ENCODE measurements at regions not wholly inside any gene's neighbourhood (a gene's known extent, or its start where the extent isn't known, plus 50 kb on each side); places are given as distances from the start of the nearest gene placed in this dataset.

DNA sequence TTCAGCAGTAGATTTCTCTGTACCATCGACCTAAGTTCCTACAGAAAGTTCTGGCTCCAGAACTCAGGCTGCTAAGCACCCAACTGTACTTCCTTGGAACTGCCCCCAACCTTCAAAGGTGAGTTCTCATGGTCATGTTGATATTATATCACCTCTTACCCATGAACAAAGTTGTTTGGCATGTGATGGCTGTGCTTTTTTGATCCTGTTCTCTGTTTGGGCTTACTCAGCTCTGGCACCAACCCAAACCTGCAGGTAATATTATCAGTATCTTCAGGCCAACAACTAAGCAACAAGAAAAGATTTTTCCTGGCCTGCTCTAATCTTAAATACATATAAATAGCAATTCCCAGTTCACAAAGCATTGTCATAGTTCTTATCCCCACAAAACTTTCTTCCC is 318.7 kb upstream of the LMCD1 start:
- H3K79me1 ChIP-seq (ENCODE audit: low read length) = no peaks in the 10 kb centered on the region
- no peak overlapping the region for H4K12ac ChIP-seq (ENCODE audit: low read depth, low read length)
- H4K8ac ChIP-seq (ENCODE audit: low read depth, low read length) = no peak overlapping the region
- no peak overlapping the region for H2BK5ac ChIP-seq (ENCODE audit: low read depth, low read length, poor library complexity)
- no peak overlapping the region for H2AK5ac ChIP-seq (ENCODE audit: low read length)
- no peak overlapping the region for H3K27ac ChIP-seq (ENCODE audit: low read depth, low read length)
- H3K4me2 ChIP-seq (ENCODE audit: low read length) = no peak overlapping the region
- no peak overlapping the region for H3K18ac ChIP-seq (ENCODE audit: low read length)
- no peak overlapping the region for H2AFZ ChIP-seq (ENCODE audit: insufficient read depth, low read length, poor library complexity)
- no peak overlapping the region for H3K9ac ChIP-seq (ENCODE audit: low read length)
- no CpG with 5 or more reads among the region's 1 CpG for WGBS (ENCODE audit: extremely low coverage, insufficient coverage, insufficient read length)
- no peak overlapping the region for H3K14ac ChIP-seq (ENCODE audit: low read length)
- no peaks in the 10 kb centered on the region for H3K79me2 ChIP-seq (ENCODE audit: control insufficient read depth, insufficient read depth, low read length, poor library complexity)
- no peaks in the 10 kb centered on the region for H3K9me3 ChIP-seq (ENCODE audit: insufficient read depth, low read depth, low read length)
- no peak overlapping the region for H4K91ac ChIP-seq (ENCODE audit: low read depth, low read length)
- H3K4ac ChIP-seq (ENCODE audit: low read depth, low read length) = no peak overlapping the region
- no peak overlapping the region for H3K23ac ChIP-seq (ENCODE audit: low read length)
- H3K4me3 ChIP-seq (ENCODE audit: low read depth, low read length) = no peak overlapping the region
- H3K4me1 ChIP-seq (ENCODE audit: control insufficient read depth in 1 of 2, insufficient read depth in 2 of 2, low read length in 2 of 2) = peaks cover 0 to 3% of the 10 kb centered on the region in 2 experiments
- H2BK120ac ChIP-seq (ENCODE audit: insufficient read depth, low read length, poor library complexity) = no peak overlapping the region
- H2BK12ac ChIP-seq (ENCODE audit: low read length) = no peak overlapping the region
- H3K27me3 ChIP-seq (ENCODE audit: insufficient read depth, low read length) = no peaks in the 10 kb centered on the region
- no peaks in the 10 kb centered on the region for H3K36me3 ChIP-seq (ENCODE audit: control insufficient read depth in 1 of 2, insufficient read depth in 2 of 2, low read length in 2 of 2)
- DNase-seq = no peak

DNA sequence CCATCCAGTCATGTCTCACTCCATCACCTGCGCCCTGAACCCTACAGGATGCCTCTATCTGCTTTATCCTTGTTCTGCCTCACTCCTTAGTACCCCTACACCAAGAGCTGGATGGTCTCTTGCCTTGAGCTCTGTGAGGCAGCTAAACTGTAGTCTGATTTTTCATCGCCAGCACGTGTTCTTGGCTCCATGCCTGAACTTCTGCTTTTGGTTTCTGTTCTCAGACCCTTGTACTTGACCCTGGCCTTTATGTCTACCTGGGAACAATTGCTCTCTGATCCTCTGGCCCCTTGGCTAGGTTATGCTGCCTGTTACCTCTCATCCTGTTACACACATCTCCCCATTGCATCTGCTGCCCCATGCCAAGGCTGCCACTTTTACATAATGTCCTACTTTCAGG is 318.0 kb upstream of the LMCD1 start:
- Histone ChIP-seq H3K9me3 (ENCODE audit: insufficient read depth, low read depth, low read length) (no peaks in the 10 kb centered on the region), H4K8ac (ENCODE audit: low read depth, low read length) (no peak overlapping the region), H3K79me2 (ENCODE audit: control insufficient read depth, insufficient read depth, low read length, poor library complexity) (no peaks in the 10 kb centered on the region), H2BK120ac (ENCODE audit: insufficient read depth, low read length, poor library complexity) (no peak overlapping the region), H3K36me3 (ENCODE audit: control insufficient read depth in 1 of 2, insufficient read depth in 2 of 2, low read length in 2 of 2) (no peaks in the 10 kb centered on the region), H4K12ac (ENCODE audit: low read depth, low read length) (no peak overlapping the region), H2AK5ac (ENCODE audit: low read length) (no peak overlapping the region), H3K4me3 (ENCODE audit: low read depth, low read length) (no peak overlapping the region), H3K14ac (ENCODE audit: low read length) (no peak overlapping the region), H3K4me1 (ENCODE audit: control insufficient read depth in 1 of 2, insufficient read depth in 2 of 2, low read length in 2 of 2) (peaks cover 0 to 3% of the 10 kb centered on the region in 2 experiments), H2BK5ac (ENCODE audit: low read depth, low read length, poor library complexity) (no peak overlapping the region), H3K18ac (ENCODE audit: low read length) (no peak overlapping the region), H3K79me1 (ENCODE audit: low read length) (no peaks in the 10 kb centered on the region), H2AFZ (ENCODE audit: insufficient read depth, low read length, poor library complexity) (no peak overlapping the region), H3K23ac (ENCODE audit: low read length) (no peak overlapping the region), H3K27me3 (ENCODE audit: insufficient read depth, low read length) (no peaks in the 10 kb centered on the region), H3K4ac (ENCODE audit: low read depth, low read length) (no peak overlapping the region), H3K27ac (ENCODE audit: low read depth, low read length) (no peak overlapping the region), H2BK12ac (ENCODE audit: low read length) (no peak overlapping the region), H3K4me2 (ENCODE audit: low read length) (no peak overlapping the region), H4K91ac (ENCODE audit: low read depth, low read length) (no peak overlapping the region), H3K9ac (ENCODE audit: low read length) (no peak overlapping the region)
- no CpG with 5 or more reads among the region's 3 CpGs for WGBS (ENCODE audit: extremely low coverage, insufficient coverage, insufficient read length)
- no peak for DNase-seq

DNA sequence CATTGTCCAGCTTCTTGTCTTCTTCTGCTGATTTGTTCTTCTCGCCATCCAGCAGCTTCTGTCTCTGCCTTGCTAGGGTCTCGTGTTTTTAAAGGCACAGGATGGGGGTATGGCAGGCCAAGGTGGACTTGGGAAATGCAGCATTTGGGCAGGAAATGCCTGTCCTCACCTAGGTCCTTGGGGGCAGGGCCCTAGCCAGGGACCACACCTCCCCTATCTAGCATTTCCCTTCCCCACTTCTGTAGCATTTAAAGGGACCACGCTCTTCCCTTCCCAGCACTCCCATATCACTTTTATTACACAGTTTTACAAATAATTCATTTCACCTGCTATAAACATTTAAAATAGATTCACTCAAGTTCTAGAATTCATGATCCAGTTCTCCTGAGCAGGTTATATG is 315.4 kb upstream of the LMCD1 start:
- Histone ChIP-seq H4K12ac (ENCODE audit: low read depth, low read length) (no peak overlapping the region), H2BK5ac (ENCODE audit: low read depth, low read length, poor library complexity) (no peak overlapping the region), H2BK12ac (ENCODE audit: low read length) (no peak overlapping the region), H2AK5ac (ENCODE audit: low read length) (no peak overlapping the region), H3K4me1 (ENCODE audit: control insufficient read depth in 1 of 2, insufficient read depth in 2 of 2, low read length in 2 of 2) (peaks cover 0 to 3% of the 10 kb centered on the region in 2 experiments), H3K4me3 (ENCODE audit: low read depth, low read length) (no peak overlapping the region), H3K36me3 (ENCODE audit: control insufficient read depth in 1 of 2, insufficient read depth in 2 of 2, low read length in 2 of 2) (no peaks in the 10 kb centered on the region), H3K9ac (ENCODE audit: low read length) (no peak overlapping the region), H2AFZ (ENCODE audit: insufficient read depth, low read length, poor library complexity) (no peak overlapping the region), H3K27me3 (ENCODE audit: insufficient read depth, low read length) (no peaks in the 10 kb centered on the region), H2BK120ac (ENCODE audit: insufficient read depth, low read length, poor library complexity) (no peak overlapping the region), H3K27ac (ENCODE audit: low read depth, low read length) (no peak overlapping the region), H4K8ac (ENCODE audit: low read depth, low read length) (no peak overlapping the region), H4K91ac (ENCODE audit: low read depth, low read length) (no peak overlapping the region), H3K79me2 (ENCODE audit: control insufficient read depth, insufficient read depth, low read length, poor library complexity) (no peaks in the 10 kb centered on the region), H3K4ac (ENCODE audit: low read depth, low read length) (no peak overlapping the region), H3K18ac (ENCODE audit: low read length) (no peak overlapping the region), H3K79me1 (ENCODE audit: low read length) (no peaks in the 10 kb centered on the region), H3K14ac (ENCODE audit: low read length) (no peak overlapping the region), H3K23ac (ENCODE audit: low read length) (no peak overlapping the region), H3K9me3 (ENCODE audit: insufficient read depth, low read depth, low read length) (no peaks in the 10 kb centered on the region), H3K4me2 (ENCODE audit: low read length) (no peak overlapping the region)
- DNase-seq = no peak
- no CpG with 5 or more reads among the region's 3 CpGs for WGBS (ENCODE audit: extremely low coverage, insufficient coverage, insufficient read length)

DNA sequence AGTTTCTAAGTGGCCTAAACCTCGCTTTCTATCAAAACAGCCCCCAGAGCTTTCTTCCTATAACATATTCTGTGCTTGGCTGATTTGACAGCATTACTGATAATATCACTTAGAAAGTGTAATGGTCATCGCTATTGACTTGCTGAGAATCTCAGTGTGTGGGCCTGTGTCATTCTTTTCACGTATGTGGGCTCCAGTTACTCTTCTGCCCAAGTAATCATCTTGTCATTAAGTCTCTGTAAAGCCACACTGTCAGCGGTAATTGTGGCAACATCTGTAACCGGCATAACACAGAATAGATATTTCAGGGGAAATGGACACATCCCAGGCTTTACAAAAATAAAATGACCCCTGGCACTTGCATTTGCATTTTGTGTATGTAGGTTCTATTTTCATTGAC is 313.6 kb upstream of the LMCD1 start:
- Histone ChIP-seq H3K9me3 (ENCODE audit: insufficient read depth, low read depth, low read length) (no peaks in the 10 kb centered on the region), H4K8ac (ENCODE audit: low read depth, low read length) (no peak overlapping the region)

More for the DNA sequence above, 313.6 kb upstream of the LMCD1 start:
- Histone ChIP-seq H3K4me2 (ENCODE audit: low read length) (no peak overlapping the region), H2BK120ac (ENCODE audit: insufficient read depth, low read length, poor library complexity) (no peak overlapping the region), H3K27me3 (ENCODE audit: insufficient read depth, low read length) (no peaks in the 10 kb centered on the region), H3K4me1 (ENCODE audit: control insufficient read depth in 1 of 2, insufficient read depth in 2 of 2, low read length in 2 of 2) (peaks cover 0 to 3% of the 10 kb centered on the region in 2 experiments), H3K9ac (ENCODE audit: low read length) (no peak overlapping the region), H3K36me3 (ENCODE audit: control insufficient read depth in 1 of 2, insufficient read depth in 2 of 2, low read length in 2 of 2) (no peaks in the 10 kb centered on the region), H3K27ac (ENCODE audit: low read depth, low read length) (no peak overlapping the region), H4K91ac (ENCODE audit: low read depth, low read length) (no peak overlapping the region), H3K79me2 (ENCODE audit: control insufficient read depth, insufficient read depth, low read length, poor library complexity) (no peaks in the 10 kb centered on the region), H3K4me3 (ENCODE audit: low read depth, low read length) (no peak overlapping the region), H3K18ac (ENCODE audit: low read length) (no peak overlapping the region), H2AFZ (ENCODE audit: insufficient read depth, low read length, poor library complexity) (no peak overlapping the region), H2BK5ac (ENCODE audit: low read depth, low read length, poor library complexity) (no peak overlapping the region), H3K14ac (ENCODE audit: low read length) (no peak overlapping the region), H2AK5ac (ENCODE audit: low read length) (no peak overlapping the region), H3K79me1 (ENCODE audit: low read length) (no peaks in the 10 kb centered on the region), H2BK12ac (ENCODE audit: low read length) (no peak overlapping the region), H4K12ac (ENCODE audit: low read depth, low read length) (no peak overlapping the region), H3K23ac (ENCODE audit: low read length) (no peak overlapping the region), H3K4ac (ENCODE audit: low read depth, low read length) (no peak overlapping the region)
- no peak for DNase-seq
- WGBS (ENCODE audit: extremely low coverage, insufficient coverage, insufficient read length) = no CpG with 5 or more reads among the region's 5 CpGs

All from trophoblast cell (in vitro differentiated cells and primary cell).